B cell (primary cell): ENCODE measurements at regions not wholly inside any gene's neighbourhood (a gene's known extent, or its start where the extent isn't known, plus 50 kb on each side); places are given as distances from the start of the nearest gene placed in this dataset.

Experiments
- ATAC-seq: fragments of 200-7000 bp; cut with Tn5 transposase; one replicate; pipeline ENCODE4 v1.10.0; 2021; ENCODE audit warnings: low read depth, mild to moderate bottlenecking, moderate number of reproducible peaks, moderate library complexity
- CTCF ChIA-PET: fragments of 350-600 bp; sonication (Branson Sonifier 250); formaldehyde crosslinking; loops from one replicate; lab custom pipeline; 2021; ENCODE audit warnings: antibody characterized with exemption, inconsistent platforms; lab: Charles Lee
- POLR2A ChIA-PET: fragments of 350-600 bp; sonication (Branson Sonifier 250); formaldehyde crosslinking; loops from one replicate; lab custom pipeline; 2021; ENCODE audit warnings: antibody characterized with exemption; lab: Charles Lee
- DNase-seq: peaks from one replicate; pipeline ENCODE4 v3.0.0; 2013
- H2AFZ ChIP-seq: 2 replicates; pipeline ENCODE4 v1.6.1; 2012; ENCODE audit warnings: mild to moderate bottlenecking, low read depth, low read length; ENCODE audit not compliant: insufficient read depth, poor library complexity, severe bottlenecking
- H3K27ac ChIP-seq, 2 donors: 1 replicate in 1 of 2; 2 replicates in 1 of 2; pipeline ENCODE4 v1.5.1; 2012 to 2013; ENCODE audit warnings: low read length in 2 of 2, mild to moderate bottlenecking in 2 of 2, moderate library complexity in 1 of 2
- H3K27me3 ChIP-seq, 4 experiments: fragments of 200-600 bp in 1 of 4; sonication (generic) in 1 of 4; replicated peaks in 1 of 4; 1 replicate in 2 of 4; 2 replicates in 2 of 4; pipeline versions ENCODE4 v1.6.1 to v1.7.0; 2013 to 2016; ENCODE audit warnings: low read length in 3 of 4, mild to moderate bottlenecking in 2 of 4, mixed read lengths in 1 of 4, moderate library complexity in 1 of 4; ENCODE audit not compliant: insufficient read depth in 4 of 4, control insufficient read depth in 3 of 4; ENCODE audit errors: control extremely low read depth in 1 of 4
- H3K36me3 ChIP-seq, 2 experiments: replicated peaks in 1 of 2; 1 replicate in 1 of 2; 2 replicates in 1 of 2; pipeline versions ENCODE4 v1.6.1 to v1.7.1; 2013; ENCODE audit warnings: low read length in 1 of 2; ENCODE audit not compliant: insufficient read depth in 2 of 2, control insufficient read depth in 1 of 2; ENCODE audit errors: control extremely low read depth in 1 of 2, extremely low read depth in 1 of 2
- H3K4me1 ChIP-seq, 2 donors: fragments of 200-600 bp in 1 of 2; sonication (generic) in 1 of 2; 1 replicate in 1 of 2; 2 replicates in 1 of 2; pipeline versions ENCODE4 v1.5.1 to v1.6.1; 2013 to 2017; ENCODE audit warnings: low read length in 2 of 2; ENCODE audit not compliant: control insufficient read depth in 2 of 2, insufficient read depth in 2 of 2
- H3K4me2 ChIP-seq: replicated peaks from 2 replicates; pipeline ENCODE3; 2012; ENCODE audit warnings: mild to moderate bottlenecking, low read depth, low read length; ENCODE audit not compliant: poor library complexity, severe bottlenecking
- H3K4me3 ChIP-seq, 5 experiments: fragments of 200-600 bp in 1 of 5; sonication (generic) in 1 of 5; 1 replicate in 3 of 5; 2 replicates in 2 of 5; pipeline versions ENCODE4 v1.5.1 to v1.7.0; 2011 to 2016; ENCODE audit warnings: low read length in 4 of 5, mild to moderate bottlenecking in 4 of 5, low read depth in 2 of 5, control low read depth in 1 of 5, moderate library complexity in 1 of 5; ENCODE audit not compliant: insufficient read depth in 1 of 5; ENCODE audit errors: control extremely low read depth in 1 of 5, extremely low read depth in 1 of 5
- H3K79me2 ChIP-seq: fragments of 200-600 bp; sonication (generic); one replicate; pipeline ENCODE4 v1.6.0; 2016; ENCODE audit warnings: low read length; ENCODE audit not compliant: control insufficient read depth, insufficient read depth
- H3K9ac ChIP-seq: fragments of 200-600 bp; sonication (generic); 2 replicates; pipeline ENCODE4 v1.6.1; 2017; ENCODE audit warnings: mild to moderate bottlenecking, low read length, moderate library complexity
- H3K9me3 ChIP-seq, 3 donors: one replicate each; pipeline versions ENCODE4 v1.6.1 to v1.7.1; 2013; ENCODE audit warnings: low read length in 2 of 3; ENCODE audit not compliant: control insufficient read depth in 2 of 3, insufficient read depth in 1 of 3; ENCODE audit errors: control extremely low read depth in 1 of 3
- H4K20me1 ChIP-seq: 2 replicates; pipeline ENCODE4 v1.6.0; 2012; ENCODE audit warnings: mild to moderate bottlenecking, low read length; ENCODE audit not compliant: insufficient read depth, control insufficient read depth, poor library complexity, severe bottlenecking
- H3K27ac Mint-ChIP-seq: one replicate; pipeline ENCODE4 v1.8.0; 2021; ENCODE audit warnings: mixed read lengths
- H3K27me3 Mint-ChIP-seq: one replicate; pipeline ENCODE4 v1.8.0; 2021; ENCODE audit warnings: mixed read lengths
- H3K4me1 Mint-ChIP-seq: one replicate; pipeline ENCODE4 v1.8.0; 2021; ENCODE audit warnings: mixed read lengths
- H3K4me3 Mint-ChIP-seq: one replicate; pipeline ENCODE4 v1.8.0; 2021; ENCODE audit warnings: mixed read lengths
- H3K9me3 Mint-ChIP-seq: one replicate; pipeline ENCODE4 v1.8.0; 2022; ENCODE audit warnings: mixed read lengths; ENCODE audit not compliant: insufficient read depth
- CTCF ChIP-seq: fragments of 200-600 bp; IDR thresholded peaks from one replicate; pipeline ENCODE4 v1.8.0; 2022; ENCODE audit warnings: antibody characterized with exemption, mild to moderate bottlenecking
- EZH2 ChIP-seq: IDR thresholded peaks from 2 replicates; pipeline ENCODE4 v1.6.1; 2012; ENCODE audit warnings: borderline replicate concordance, low read depth, mild to moderate bottlenecking, moderate library complexity, low read length; ENCODE audit not compliant: insufficient read depth, poor library complexity, severe bottlenecking
- intact Hi-C: fragments of 100-400 bp; cut with micrococcal nuclease; formaldehyde crosslinking; loops from one replicate; pipeline ENCODE4 v1.10.0; 2022

GRCh38 chr13:89943139-89943538 lies 1404.3 kb upstream of the MIR17HG start:
- intact Hi-C loops, result no loop called here
- Histone ChIP-seq H3K4me1 (no peaks in the 10 kb centered on the region), H3K27me3 (no peaks in the 10 kb centered on the region), H3K4me3 (no peak overlapping the region), H3K9me3 (peaks cover 0 to 4% (median 0%) of the 10 kb centered on the region in 3 donors), H3K27ac (no peak overlapping the region), H3K4me2 (no peak overlapping the region), H3K79me2 (no peaks in the 10 kb centered on the region), H2AFZ (no peak overlapping the region), H4K20me1 (no peaks in the 10 kb centered on the region), H3K9ac (no peak overlapping the region), H3K36me3 (no peaks in the 10 kb centered on the region)
- no peak for ATAC-seq
- H3K27me3 Mint-ChIP-seq, result no peaks in the 10 kb centered on the region
- ChIA-PET CTCF (no interaction called here), POLR2A (no interaction called here)
- TF ChIP-seq EZH2, result no peak
- no peak for TF ChIP-seq CTCF
- peaks cover 4% of the 10 kb centered on the region for H3K9me3 Mint-ChIP-seq
- no peak overlapping the region for H3K27ac Mint-ChIP-seq
- no peak for DNase-seq
- H3K4me1 Mint-ChIP-seq, result no peaks in the 10 kb centered on the region
- no peak overlapping the region for H3K4me3 Mint-ChIP-seq

- ATAC-seq, result no peak
- no peaks in the 10 kb centered on the region for H3K36me3 ChIP-seq
- POLR2A ChIA-PET, result no interaction called here
- H3K4me3 Mint-ChIP-seq, result no peak overlapping the region
- H2AFZ ChIP-seq, result no peak overlapping the region
- TF ChIP-seq EZH2 (no peak), CTCF (no peak)
- H3K79me2 ChIP-seq, result no peaks in the 10 kb centered on the region
- H3K27me3 Mint-ChIP-seq, result no peaks in the 10 kb centered on the region
- H3K4me1 Mint-ChIP-seq, result no peaks in the 10 kb centered on the region
- H3K4me1 ChIP-seq, result no peaks in the 10 kb centered on the region
- H3K4me2 ChIP-seq, result no peak overlapping the region
- CTCF ChIA-PET, result no interaction called here
- H3K27ac Mint-ChIP-seq, result no peak overlapping the region
- peaks cover 6% of the 10 kb centered on the region for H3K9me3 Mint-ChIP-seq
- H3K27me3 ChIP-seq, result no peaks in the 10 kb centered on the region
- H3K27ac ChIP-seq, result no peak overlapping the region
- DNase-seq, result no peak
- H3K9me3 ChIP-seq, result peaks cover 0 to 4% (median 0%) of the 10 kb centered on the region in 3 donors
- intact Hi-C loops, result no loop called here
- H3K4me3 ChIP-seq, result no peak overlapping the region
- H4K20me1 ChIP-seq, result no peaks in the 10 kb centered on the region
- H3K9ac ChIP-seq, result no peak overlapping the region
These were observed 1397.3 kb upstream of the MIR17HG start for GRCh38 chr13:89950225-89950624.
